ENCODE measurements at regions not wholly inside any gene's neighbourhood (a gene's known extent, or its start where the extent isn't known, plus 50 kb on each side); places are given as distances from the start of the nearest gene placed in this dataset.

DNA sequence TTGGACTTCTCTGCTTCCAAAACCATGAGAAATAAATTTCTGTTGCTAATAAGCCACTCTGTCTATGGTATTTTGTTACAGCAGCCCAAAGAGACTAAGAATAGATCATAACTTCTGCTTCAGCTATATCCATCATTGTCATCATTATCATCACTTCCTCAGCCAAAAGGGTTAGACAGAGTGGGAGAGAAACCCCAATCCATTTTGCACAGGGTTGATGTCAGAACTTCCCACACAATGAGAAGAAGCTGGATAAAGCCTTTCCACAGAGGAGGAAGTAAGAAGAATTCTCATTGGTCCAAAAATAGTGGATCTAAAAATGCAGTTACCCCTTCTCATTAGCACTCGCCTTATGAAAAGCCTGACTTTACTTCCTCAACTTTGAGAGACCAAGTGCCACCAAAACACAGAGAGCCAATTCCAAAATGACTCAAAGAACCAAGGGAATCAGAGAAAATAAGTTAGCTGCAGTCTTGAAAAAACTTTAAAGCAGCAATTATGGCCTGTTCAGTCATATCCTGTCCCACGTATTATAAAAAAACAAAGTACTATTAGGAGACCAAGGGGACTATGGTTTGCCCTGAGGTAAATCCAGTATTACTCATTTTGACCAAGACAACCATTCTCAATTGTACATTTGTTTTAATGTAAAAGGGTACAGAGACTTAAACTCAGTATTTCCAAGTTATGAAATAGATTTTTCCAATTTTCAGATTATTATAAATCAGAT is 80.2 kb downstream of the WNT5A start:
- no peak for DNase-seq (ENCODE audit: low spot score in 2 of 2, unreplicated experiment in 2 of 2)
- Mint-ChIP-seq H3K36me3 (no peaks in the 10 kb centered on the region), H3K4me3 (no peak overlapping the region), H3K4me1 (no peaks in the 10 kb centered on the region), H3K27me3 (ENCODE audit: low read depth) (no peaks in the 10 kb centered on the region), H3K27ac (no peak overlapping the region), H3K9me3 (peaks cover 3% of the 10 kb centered on the region)
- no peak for TF ChIP-seq CTCF (IDR thresholded peaks at IDR 0.05; ENCODE audit: unreplicated experiment)

GRCh38 chr3:55405436-55405835 is 81.7 kb downstream of the WNT5A start:
- Mint-ChIP-seq H3K4me1 (no peaks in the 10 kb centered on the region), H3K4me3 (no peak overlapping the region), H3K9me3 (peaks cover 3% of the 10 kb centered on the region), H3K27me3 (ENCODE audit: low read depth) (no peaks in the 10 kb centered on the region), H3K36me3 (no peaks in the 10 kb centered on the region), H3K27ac (no peak overlapping the region)
- no peak for DNase-seq (ENCODE audit: low spot score in 2 of 2, unreplicated experiment in 2 of 2)
- TF ChIP-seq CTCF (IDR thresholded peaks at IDR 0.05; ENCODE audit: unreplicated experiment): no peak

DNA sequence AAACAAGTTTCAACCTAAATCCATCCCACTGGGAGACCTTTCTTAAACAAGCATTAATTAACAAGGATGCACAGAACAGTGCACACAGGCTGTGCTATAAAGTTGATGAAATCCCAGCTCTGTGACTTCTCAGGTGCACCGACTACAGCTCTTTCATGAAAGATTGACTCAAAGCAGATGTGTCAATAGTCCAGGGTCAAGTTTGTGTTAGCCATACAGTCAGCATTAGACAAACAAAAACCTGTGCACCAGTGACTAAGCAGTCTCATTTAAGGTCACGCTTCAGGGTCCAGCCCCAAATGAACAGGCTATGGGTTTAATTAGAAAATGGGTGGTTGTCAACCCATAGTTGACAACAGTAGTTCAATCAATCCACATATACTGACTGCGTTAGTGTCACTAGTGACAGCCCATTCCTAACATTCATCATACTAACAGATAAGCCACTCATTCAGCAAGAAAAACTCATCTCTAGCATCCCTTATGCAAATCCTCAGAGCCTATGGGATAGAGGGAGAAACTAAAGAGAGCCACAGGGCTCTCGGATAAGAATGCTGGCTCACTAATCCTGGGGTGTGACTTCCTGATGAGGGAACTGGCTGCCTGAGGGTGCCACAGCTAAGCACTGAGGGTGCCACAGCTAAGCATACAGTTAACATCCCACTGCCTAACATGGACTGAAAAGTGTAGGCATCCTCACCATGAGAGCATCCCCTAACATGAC is 84.1 kb downstream of the WNT5A start:
- H3K27me3 Mint-ChIP-seq (ENCODE audit: low read depth): no peaks in the 10 kb centered on the region

DNA sequence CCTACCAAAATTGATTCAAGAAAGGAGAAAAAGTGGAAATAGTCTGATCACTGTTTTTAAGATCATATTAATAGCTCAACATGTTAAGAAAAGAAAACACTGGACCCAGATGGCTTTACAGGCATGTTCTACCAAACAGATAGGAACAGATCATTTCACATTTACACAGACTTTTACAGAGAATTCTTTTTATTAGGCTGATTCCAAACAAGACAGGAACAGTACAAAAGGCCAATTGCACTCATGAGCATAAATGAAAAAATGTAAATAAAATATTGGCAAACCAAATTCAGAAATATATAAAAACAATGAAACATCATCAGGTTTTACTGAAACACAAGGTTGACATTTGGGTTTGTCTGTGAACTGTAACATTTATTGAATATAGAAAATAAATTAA is 106.5 kb downstream of the WNT5A start:
- H3K27ac Mint-ChIP-seq: no peak overlapping the region
- H3K9me3 Mint-ChIP-seq: no peaks in the 10 kb centered on the region
- H3K4me1 Mint-ChIP-seq: no peaks in the 10 kb centered on the region
- H3K27me3 Mint-ChIP-seq (ENCODE audit: low read depth): no peaks in the 10 kb centered on the region
- H3K36me3 Mint-ChIP-seq: no peaks in the 10 kb centered on the region
- TF ChIP-seq CTCF (IDR thresholded peaks at IDR 0.05; ENCODE audit: unreplicated experiment): no peak
- no peak for DNase-seq (ENCODE audit: low spot score in 2 of 2, unreplicated experiment in 2 of 2)
- no peak overlapping the region for H3K4me3 Mint-ChIP-seq

More for the DNA sequence above, 84.1 kb downstream of the WNT5A start:
- H3K27ac Mint-ChIP-seq: no peak overlapping the region
- H3K4me1 Mint-ChIP-seq: no peaks in the 10 kb centered on the region
- TF ChIP-seq CTCF (IDR thresholded peaks at IDR 0.05; ENCODE audit: unreplicated experiment): no peak
- peaks cover 6% of the 10 kb centered on the region for H3K9me3 Mint-ChIP-seq
- no peak for DNase-seq (ENCODE audit: low spot score in 2 of 2, unreplicated experiment in 2 of 2)
- H3K36me3 Mint-ChIP-seq: no peaks in the 10 kb centered on the region
- no peak overlapping the region for H3K4me3 Mint-ChIP-seq

- Mint-ChIP-seq H3K27ac (no peak overlapping the region), H3K4me1 (no peaks in the 10 kb centered on the region), H3K27me3 (ENCODE audit: low read depth) (no peaks in the 10 kb centered on the region), H3K9me3 (no peaks in the 10 kb centered on the region), H3K36me3 (no peaks in the 10 kb centered on the region), H3K4me3 (no peak overlapping the region)
- no peak for DNase-seq (ENCODE audit: low spot score in 2 of 2, unreplicated experiment in 2 of 2)
- no peak for TF ChIP-seq CTCF (IDR thresholded peaks at IDR 0.05; ENCODE audit: unreplicated experiment)
Observed at GRCh38 chr3:55376753-55377347, 110.3 kb downstream of the WNT5A start.

Measured in mesothelial cell of epicardium (in vitro differentiated cells).